ENCODE measurements at regions not wholly inside any gene's neighbourhood (a gene's known extent, or its start where the extent isn't known, plus 50 kb on each side); places are given as distances from the start of the nearest gene placed in this dataset.
A peak's percentile ranks its signal among the peaks of the same experiment; 100 is the strongest.

GRCh38 chr22:48089601-48090331 is 1327.3 kb downstream of the TBC1D22A start (continued):
- TF ChIP-seq ZSCAN16 (tag by site-specific recombination; IDR thresholded peaks at IDR 0.05) (no peak), TCF7L2 (IDR thresholded peaks at IDR 0.05; ENCODE audit: borderline replicate concordance, low read depth, low read length) (peak; percentile 62; the same call in 1 of the 2 replicates), ZFP37 (tag by site-specific recombination; IDR thresholded peaks at IDR 0.05) (peak; percentile 28; the same call in 1 of the 2 replicates), ZNF580 (tag by site-specific recombination; IDR thresholded peaks at IDR 0.05) (no peak), ZNF16 (tag by site-specific recombination; IDR thresholded peaks at IDR 0.05; ENCODE audit: low read depth) (no peak), BCL11A (tag by site-specific recombination; IDR thresholded peaks at IDR 0.05; ENCODE audit: low read depth) (no peak), ZNF362 (tag by site-specific recombination; IDR thresholded peaks at IDR 0.05) (no peak), ZNF629 (tag by site-specific recombination; IDR thresholded peaks at IDR 0.05) (peak; percentile 70), KLF10 (tag by site-specific recombination; IDR thresholded peaks at IDR 0.05) (peak; percentile 36; the same call in 1 of the 2 replicates), OSR2 (tag by site-specific recombination; IDR thresholded peaks at IDR 0.05) (peak; percentile 96), ZBTB1 (tag by site-specific recombination; IDR thresholded peaks at IDR 0.05) (no peak), ZNF366 (tag by site-specific recombination; conservative IDR thresholded peaks at IDR 0.05) (peak; percentile 45; the same call in 1 of the 2 replicates), ZNF311 (tag by site-specific recombination; IDR thresholded peaks at IDR 0.05; ENCODE audit: borderline replicate concordance) (no peak), ZBTB11 (tag by site-specific recombination; conservative IDR thresholded peaks at IDR 0.05; ENCODE audit: low read depth) (no peak), ZNF138 (tag by site-specific recombination; IDR thresholded peaks at IDR 0.05; ENCODE audit: borderline replicate concordance) (no peak), ZNF175 (tag by site-specific recombination; IDR thresholded peaks at IDR 0.05) (no peak), ZNF843 (tag by site-specific recombination; IDR thresholded peaks at IDR 0.05) (no peak), ZNF274 (IDR thresholded peaks at IDR 0.05; ENCODE audit: low read length) (no peak), ZNF274 (tag by site-specific recombination; IDR thresholded peaks at IDR 0.05; ENCODE audit: borderline replicate concordance) (no peak), KLF8 (tag by site-specific recombination; IDR thresholded peaks at IDR 0.05) (no peak), ZBTB7A (tag by site-specific recombination; IDR thresholded peaks at IDR 0.05; ENCODE audit: low read depth) (no peak), ZNF202 (tag by site-specific recombination; IDR thresholded peaks at IDR 0.05; ENCODE audit: borderline replicate concordance) (no peak), INSM2 (tag by site-specific recombination; IDR thresholded peaks at IDR 0.05) (peak; percentile 59; the same call in 1 of the 2 replicates), ZBTB8A (tag by site-specific recombination; IDR thresholded peaks at IDR 0.05) (peak; percentile 51), IKZF3 (tag by site-specific recombination; IDR thresholded peaks at IDR 0.05) (peak; percentile 63)
- TF ChIP-seq, protein P1, sequence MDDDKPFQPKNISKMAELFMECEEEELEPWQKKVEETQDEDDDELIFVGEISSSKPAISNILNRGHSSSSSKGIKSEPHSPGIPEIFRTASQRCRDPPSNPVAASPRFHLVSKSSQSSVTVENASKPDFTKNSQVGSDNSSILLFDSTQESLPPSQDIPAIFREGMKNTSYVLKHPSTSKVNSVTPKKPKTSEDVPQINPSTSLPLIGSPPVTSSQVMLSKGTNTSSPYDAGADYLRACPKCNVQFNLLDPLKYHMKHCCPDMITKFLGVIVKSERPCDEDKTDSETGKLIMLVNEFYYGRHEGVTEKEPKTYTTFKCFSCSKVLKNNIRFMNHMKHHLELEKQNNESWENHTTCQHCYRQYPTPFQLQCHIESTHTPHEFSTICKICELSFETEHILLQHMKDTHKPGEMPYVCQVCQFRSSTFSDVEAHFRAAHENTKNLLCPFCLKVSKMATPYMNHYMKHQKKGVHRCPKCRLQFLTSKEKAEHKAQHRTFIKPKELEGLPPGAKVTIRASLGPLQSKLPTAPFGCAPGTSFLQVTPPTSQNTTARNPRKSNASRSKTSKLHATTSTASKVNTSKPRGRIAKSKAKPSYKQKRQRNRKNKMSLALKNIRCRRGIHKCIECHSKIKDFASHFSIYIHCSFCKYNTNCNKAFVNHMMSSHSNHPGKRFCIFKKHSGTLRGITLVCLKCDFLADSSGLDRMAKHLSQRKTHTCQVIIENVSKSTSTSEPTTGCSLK (tag by site-specific recombination; IDR thresholded peaks at IDR 0.05), result no peak
- TF ChIP-seq, protein P2, sequence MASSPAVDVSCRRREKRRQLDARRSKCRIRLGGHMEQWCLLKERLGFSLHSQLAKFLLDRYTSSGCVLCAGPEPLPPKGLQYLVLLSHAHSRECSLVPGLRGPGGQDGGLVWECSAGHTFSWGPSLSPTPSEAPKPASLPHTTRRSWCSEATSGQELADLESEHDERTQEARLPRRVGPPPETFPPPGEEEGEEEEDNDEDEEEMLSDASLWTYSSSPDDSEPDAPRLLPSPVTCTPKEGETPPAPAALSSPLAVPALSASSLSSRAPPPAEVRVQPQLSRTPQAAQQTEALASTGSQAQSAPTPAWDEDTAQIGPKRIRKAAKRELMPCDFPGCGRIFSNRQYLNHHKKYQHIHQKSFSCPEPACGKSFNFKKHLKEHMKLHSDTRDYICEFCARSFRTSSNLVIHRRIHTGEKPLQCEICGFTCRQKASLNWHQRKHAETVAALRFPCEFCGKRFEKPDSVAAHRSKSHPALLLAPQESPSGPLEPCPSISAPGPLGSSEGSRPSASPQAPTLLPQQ (tag by site-specific recombination; IDR thresholded peaks at IDR 0.05), result 0 out of 2 replicates have a peak, but pooled peaks have one; percentile 19
- TF ChIP-seq, protein P3, sequence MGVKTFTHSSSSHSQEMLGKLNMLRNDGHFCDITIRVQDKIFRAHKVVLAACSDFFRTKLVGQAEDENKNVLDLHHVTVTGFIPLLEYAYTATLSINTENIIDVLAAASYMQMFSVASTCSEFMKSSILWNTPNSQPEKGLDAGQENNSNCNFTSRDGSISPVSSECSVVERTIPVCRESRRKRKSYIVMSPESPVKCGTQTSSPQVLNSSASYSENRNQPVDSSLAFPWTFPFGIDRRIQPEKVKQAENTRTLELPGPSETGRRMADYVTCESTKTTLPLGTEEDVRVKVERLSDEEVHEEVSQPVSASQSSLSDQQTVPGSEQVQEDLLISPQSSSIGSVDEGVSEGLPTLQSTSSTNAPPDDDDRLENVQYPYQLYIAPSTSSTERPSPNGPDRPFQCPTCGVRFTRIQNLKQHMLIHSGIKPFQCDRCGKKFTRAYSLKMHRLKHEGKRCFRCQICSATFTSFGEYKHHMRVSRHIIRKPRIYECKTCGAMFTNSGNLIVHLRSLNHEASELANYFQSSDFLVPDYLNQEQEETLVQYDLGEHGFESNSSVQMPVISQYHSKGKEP (tag by site-specific recombination; IDR thresholded peaks at IDR 0.05), result 0 out of 2 replicates have a peak, but pooled peaks have one; percentile 29
